Panc1 (cell line): ENCODE measurements at regions not wholly inside any gene's neighbourhood (a gene's known extent, or its start where the extent isn't known, plus 50 kb on each side); places are given as distances from the start of the nearest gene placed in this dataset.

Experiments
- TCF7L2 ChIP-seq: IDR thresholded peaks from 2 replicates; pipeline ENCODE4 v1.6.1; 2011; ENCODE audit warnings: mild to moderate bottlenecking, low read depth, low read length, inconsistent platforms
- TF ChIP-seq, protein P1 (sequence below): fragments of 450-650 bp; IDR thresholded peaks from 2 replicates; pipeline ENCODE4 v1.5.1; 2017; ENCODE audit warnings: mild to moderate bottlenecking

DNA sequence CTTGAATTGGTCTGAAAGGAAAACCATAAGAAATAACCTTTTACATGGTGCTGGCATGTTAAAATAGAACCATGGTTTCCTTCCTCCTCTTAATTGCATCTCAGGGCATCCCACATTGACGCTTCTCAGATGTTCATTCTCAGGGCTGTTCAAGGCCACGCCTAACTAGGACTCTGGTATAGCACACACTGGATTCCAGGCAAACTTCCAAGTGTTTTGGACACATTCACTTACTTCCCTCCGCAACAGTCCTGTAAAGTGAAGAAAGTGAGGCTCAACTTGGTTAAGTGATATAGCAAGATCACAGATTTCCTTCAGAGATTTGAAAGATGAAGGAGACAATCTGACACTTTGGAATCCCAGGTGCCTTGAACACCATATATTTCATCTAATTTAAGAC lies 244.8 kb downstream of the DUSP10 start:
- TF ChIP-seq TCF7L2, result no peak
- TF ChIP-seq, protein P1, sequence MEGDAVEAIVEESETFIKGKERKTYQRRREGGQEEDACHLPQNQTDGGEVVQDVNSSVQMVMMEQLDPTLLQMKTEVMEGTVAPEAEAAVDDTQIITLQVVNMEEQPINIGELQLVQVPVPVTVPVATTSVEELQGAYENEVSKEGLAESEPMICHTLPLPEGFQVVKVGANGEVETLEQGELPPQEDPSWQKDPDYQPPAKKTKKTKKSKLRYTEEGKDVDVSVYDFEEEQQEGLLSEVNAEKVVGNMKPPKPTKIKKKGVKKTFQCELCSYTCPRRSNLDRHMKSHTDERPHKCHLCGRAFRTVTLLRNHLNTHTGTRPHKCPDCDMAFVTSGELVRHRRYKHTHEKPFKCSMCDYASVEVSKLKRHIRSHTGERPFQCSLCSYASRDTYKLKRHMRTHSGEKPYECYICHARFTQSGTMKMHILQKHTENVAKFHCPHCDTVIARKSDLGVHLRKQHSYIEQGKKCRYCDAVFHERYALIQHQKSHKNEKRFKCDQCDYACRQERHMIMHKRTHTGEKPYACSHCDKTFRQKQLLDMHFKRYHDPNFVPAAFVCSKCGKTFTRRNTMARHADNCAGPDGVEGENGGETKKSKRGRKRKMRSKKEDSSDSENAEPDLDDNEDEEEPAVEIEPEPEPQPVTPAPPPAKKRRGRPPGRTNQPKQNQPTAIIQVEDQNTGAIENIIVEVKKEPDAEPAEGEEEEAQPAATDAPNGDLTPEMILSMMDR, result no peak
